Astrocyte (in vitro differentiated cells and primary cell): ENCODE measurements at regions not wholly inside any gene's neighbourhood (a gene's known extent, or its start where the extent isn't known, plus 50 kb on each side); places are given as distances from the start of the nearest gene placed in this dataset.

Experiments
- EZH2 ChIP-seq: IDR thresholded peaks from 2 replicates; pipeline ENCODE4 v1.6.1; 2012; ENCODE audit warnings: mild to moderate bottlenecking, low read length, inconsistent platforms; ENCODE audit not compliant: insufficient read depth
- TF ChIP-seq, protein P1 (sequence below): IDR thresholded peaks from 2 replicates; pipeline ENCODE4 v1.5.1; 2011; ENCODE audit warnings: low read depth, mild to moderate bottlenecking, inconsistent platforms, low read length, moderate library complexity; ENCODE audit not compliant: insufficient read depth

- TF ChIP-seq, protein P1, sequence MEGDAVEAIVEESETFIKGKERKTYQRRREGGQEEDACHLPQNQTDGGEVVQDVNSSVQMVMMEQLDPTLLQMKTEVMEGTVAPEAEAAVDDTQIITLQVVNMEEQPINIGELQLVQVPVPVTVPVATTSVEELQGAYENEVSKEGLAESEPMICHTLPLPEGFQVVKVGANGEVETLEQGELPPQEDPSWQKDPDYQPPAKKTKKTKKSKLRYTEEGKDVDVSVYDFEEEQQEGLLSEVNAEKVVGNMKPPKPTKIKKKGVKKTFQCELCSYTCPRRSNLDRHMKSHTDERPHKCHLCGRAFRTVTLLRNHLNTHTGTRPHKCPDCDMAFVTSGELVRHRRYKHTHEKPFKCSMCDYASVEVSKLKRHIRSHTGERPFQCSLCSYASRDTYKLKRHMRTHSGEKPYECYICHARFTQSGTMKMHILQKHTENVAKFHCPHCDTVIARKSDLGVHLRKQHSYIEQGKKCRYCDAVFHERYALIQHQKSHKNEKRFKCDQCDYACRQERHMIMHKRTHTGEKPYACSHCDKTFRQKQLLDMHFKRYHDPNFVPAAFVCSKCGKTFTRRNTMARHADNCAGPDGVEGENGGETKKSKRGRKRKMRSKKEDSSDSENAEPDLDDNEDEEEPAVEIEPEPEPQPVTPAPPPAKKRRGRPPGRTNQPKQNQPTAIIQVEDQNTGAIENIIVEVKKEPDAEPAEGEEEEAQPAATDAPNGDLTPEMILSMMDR = no peak
- TF ChIP-seq EZH2 = no peak
These were observed 360.3 kb upstream of the PTCHD4 start for GRCh38 chr6:48471326-48471725.
